ENCODE measurements at regions not wholly inside any gene's neighbourhood (a gene's known extent, or its start where the extent isn't known, plus 50 kb on each side); places are given as distances from the start of the nearest gene placed in this dataset.
"Not testable (repeated sequence)": the region's sequence is repeated elsewhere in the genome, so short reads cannot be mapped to it uniquely, and the experiment has no call there.

DNA sequence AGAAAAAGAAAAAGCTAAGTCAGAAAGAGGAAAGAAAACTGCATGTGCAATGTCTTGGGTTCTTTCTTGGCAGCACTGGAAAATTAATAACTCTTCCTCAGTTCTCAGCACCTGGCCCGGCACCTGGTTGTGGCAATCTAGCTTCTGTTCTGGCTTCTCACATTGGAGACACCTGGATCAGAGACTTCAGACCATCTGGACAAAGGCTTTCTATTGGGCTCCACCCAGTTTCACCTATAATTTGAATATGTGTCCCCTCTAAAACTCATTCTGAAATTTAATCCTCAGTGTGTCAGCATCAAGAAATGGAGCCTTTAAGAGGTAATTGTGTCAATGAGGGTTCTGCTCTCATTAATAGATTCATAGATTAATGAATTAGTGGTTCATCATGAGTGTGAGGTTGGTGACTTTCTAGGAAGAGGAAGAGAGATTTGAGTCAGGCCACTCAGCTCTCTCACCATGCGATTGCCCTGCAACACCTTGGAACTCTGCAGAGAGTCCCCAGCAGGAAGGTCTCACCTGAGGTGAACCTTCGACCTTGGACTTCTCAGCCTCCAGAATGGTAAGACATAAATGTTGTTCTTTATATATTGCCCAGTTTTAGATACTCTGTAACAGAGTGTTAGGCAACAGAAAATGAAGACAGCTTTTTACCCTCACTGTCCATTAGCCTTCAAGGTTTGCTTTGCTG lies 679.9 kb downstream of the NTRK3 start:
- no peak for DNase-seq

DNA sequence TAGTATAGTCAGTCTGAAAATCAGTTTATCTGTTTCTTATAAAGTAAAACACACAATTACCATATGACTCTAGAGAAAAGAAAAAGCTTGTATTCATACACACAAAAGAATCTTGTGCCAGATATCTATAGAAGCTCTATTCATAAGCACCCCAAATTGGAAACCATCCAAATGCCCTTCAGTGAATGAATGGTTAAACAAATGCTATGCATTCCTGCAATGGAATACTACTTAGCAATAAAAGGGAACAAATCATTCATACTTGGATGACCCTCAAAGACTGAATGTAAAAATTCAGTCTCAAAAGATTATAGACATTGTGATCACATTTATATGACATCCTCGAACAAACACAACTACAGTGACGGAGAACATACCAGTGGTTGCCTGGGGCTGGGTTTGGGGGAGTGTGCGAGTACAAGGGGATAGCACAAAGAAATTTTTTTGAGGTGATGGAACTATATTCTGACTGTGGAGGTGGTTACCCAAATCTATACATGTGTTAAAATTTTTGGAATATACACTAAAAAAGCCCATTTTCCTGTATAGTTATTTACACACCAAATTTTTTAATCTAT lies 680.6 kb downstream of the NTRK3 start:
- no peak for DNase-seq

DNA sequence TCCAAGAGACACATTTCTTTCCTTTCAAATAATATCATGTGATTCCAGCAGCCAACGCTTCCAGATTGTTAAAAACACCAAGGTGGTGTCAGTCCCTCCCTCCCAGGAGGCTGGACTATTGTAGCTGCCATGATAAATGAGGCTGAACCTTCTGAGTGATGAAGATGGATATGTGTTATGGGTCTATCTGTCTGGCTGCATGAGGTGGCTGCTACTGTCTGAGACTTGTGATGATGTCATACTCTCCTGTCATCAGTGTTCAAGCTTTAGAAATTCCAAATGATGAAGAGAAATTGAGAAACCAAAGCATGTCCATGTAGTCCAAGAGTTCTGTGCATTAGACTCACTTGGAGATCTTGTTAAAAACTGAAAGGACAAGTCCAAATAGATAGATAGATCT lies 683.0 kb downstream of the NTRK3 start:
- DNase-seq: no peak

DNA sequence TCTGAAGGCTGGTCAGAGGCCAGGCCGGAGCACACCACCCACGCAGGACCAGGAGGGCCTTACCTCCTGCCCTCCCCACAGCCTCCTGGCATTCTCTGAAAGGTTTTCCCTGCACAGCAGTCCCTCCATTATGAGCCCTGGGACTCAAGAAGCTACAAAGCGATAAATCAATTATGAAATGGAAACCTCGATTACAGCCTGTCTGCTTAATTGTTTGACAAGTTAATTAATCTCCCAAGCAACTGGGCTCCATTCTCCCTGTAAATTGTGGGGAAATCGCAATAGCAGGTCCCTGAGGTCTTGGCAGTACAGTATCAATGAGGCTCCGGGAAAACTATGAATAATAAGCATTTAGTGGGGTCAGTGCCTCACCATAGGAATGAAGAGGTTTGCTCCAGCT lies 683.5 kb downstream of the NTRK3 start:
- no peak for DNase-seq

DNA sequence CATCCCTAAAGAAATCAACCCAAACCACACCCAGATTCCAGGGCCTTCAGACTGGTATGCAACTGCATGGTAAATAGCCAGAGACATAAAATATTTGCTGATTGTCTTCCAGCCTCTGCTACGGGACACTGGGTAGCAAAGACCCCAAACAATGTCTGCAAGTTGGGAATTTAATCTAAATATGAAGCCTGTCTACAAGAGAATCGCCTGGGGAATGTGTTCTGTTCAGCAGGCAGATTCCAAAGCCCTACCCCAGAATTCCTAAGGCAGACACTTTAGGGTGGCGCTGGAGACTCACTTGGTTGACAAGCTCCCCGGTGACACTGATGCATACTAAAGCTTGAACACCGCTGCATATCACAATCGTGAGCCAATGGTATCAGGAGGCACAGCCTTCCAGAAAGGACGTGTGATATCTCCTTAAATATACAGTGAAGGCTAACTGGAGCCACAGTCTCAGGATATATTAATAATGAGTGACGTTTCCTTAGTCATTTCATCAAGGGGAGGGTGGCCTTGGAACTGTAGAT lies 684.1 kb downstream of the NTRK3 start:
- no peak for DNase-seq

DNA sequence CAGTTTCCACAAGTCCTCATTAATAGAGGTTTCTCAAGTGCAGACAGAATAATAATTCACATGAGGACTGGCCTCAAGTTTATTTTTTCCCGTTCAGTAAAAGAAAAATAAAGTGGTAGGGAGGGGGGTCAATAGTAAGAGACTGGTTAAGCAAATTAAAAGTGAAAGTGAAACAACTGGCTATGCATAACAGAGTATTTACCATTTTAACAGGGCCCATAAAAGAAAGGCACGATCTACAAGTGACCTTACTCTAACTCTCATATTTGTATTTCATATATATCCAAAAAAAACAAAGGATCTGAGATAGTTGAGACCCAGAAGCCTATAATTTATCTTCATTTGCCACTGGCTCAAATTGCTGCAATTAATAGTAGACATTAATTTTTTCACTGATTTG lies 686.3 kb downstream of the NTRK3 start:
- no peak for DNase-seq

DNA sequence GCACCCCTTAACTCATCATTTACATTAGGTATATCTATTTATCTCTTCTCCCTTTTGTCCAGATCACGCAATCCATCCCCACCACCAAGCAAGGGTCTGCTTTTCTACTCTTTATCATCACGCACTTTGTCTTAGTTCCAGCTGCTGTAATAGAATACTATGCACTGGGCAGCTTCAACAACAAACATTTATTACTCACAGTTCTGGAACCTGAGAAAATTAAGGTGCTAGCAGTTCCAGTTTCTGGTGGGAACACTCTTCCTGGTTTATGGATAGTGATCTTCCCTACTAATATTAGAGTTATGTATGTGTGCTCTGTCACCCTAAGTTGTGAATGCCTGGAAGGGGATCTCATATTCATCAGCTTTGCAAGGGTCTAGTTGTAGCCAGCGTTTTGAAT lies 687.0 kb downstream of the NTRK3 start:
- DNase-seq: no peak

DNA sequence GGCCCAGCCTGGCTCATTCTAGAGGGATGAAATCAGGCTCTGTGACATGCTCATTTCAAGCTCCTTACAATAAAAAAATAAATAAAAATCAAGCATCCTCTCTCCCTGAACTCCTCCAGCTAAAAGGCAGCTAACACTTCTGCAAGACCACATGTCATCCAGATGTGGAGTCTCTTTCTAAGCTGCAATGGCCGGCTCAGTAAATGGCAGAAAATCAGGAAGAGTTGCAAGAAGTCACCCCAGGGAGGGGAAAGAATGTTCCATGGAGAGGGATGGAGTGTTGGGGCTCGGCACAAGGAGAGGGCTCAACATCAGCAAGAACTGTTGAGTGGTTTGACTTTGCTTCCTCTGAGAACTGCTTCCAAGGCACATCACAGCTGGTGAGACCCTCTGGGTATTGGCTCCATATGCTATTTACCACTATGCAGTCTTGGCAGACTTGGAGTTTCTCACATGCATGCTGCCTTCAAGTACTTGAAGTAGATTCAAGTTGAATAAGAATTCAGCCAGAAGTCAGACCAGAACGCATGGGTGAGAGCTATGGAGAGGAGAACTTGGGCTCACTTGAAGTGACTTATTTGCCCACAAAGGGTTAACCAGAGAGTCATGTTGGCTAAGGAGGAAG lies 689.0 kb downstream of the NTRK3 start:
- DNase-seq: no peak

DNA sequence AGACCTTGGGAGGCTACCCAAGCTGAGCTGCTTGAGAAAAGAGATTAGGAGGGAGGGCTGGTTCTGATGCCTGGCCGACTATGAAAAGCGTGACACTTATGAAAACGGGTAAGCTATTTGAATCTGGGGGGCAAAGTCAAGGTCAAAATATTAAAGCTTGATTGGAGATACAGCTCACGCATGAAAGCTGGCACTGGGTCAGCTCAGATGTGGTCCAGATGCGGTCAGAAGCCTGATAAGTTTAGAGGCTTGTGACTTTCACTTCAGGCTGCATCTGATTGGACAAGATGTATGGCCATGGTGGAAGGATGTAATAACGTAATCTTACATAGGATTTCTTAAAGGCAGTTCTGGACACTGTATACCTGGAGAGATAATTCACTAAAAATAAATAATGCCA lies 690.3 kb downstream of the NTRK3 start:
- DNase-seq: no peak

DNA sequence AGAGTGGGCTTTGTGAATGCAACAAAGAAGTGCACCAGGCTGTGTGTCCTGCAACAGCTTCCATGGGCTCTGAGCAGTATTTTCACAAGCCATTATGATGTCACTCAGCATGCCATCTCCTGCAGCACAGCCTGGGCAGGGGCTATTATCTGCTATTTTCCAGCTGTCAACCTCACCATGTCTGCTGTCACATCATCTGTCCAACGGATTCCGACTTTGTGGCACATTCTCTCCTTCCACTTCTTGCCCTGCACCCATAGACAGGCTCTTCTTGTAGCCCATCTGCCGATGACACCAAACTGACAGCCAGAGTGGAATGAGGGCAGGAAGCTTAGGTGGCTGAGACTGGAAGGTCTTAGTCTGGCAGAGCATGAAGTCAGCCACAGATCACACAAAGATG lies 691.9 kb downstream of the NTRK3 start:
- DNase-seq: no peak

DNA sequence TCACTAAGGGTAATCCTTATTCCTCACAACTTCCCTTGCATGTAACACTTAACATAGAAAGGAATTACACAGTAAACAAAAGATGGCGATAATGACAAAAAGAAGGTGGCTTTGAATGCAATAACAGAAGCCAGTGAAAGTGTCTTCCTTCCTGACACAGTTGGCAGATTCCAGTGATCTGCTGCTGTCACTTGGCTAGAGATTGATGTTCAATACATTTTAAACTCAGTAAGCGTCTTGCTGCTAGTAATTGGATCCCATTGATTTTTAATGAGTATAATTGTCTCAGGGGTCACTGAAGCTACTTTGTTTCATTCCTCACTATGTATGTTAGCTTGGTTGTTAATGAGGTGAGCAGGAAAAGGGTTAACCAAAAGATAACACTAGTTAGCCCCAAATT lies 692.7 kb downstream of the NTRK3 start:
- no peak for DNase-seq

DNA sequence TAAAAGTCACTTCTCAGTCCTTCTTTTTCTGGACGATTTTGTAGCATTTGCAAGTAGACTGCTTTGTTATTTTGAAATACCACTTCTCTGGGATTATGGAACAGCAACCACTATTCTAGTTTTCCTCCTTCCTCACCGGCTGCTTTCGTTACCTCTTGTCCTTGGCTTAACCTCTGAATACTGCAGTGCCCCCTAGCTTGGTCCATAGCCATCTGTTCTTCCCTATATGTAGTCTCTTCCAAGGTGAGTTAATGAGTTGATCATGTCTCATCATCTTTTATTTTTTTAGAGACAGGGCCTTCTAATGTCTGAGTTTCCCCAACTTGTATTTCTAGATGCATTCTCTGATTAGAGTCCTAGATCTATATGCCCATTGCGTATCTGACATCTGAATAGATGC lies 694.3 kb downstream of the NTRK3 start:
- DNase-seq: no peak

DNA sequence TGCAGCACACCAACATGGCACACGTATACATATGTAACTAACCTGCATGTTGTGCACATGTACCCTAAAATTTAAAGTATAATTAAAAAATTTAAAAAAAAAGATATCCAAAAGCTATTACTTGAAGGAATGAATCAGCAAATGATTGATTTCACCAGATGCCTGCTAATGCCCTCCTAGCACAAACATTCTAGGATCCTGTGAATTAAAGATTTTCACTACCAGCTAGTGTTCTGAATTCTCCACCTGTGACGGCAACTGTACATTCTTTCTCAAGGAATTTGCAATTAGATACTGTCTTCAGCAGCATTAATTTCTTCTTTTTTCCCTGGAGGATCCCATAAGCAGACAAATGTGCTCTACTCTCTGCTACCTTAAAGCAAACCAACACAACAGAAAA lies 694.9 kb downstream of the NTRK3 start:
- DNase-seq: no peak

DNA sequence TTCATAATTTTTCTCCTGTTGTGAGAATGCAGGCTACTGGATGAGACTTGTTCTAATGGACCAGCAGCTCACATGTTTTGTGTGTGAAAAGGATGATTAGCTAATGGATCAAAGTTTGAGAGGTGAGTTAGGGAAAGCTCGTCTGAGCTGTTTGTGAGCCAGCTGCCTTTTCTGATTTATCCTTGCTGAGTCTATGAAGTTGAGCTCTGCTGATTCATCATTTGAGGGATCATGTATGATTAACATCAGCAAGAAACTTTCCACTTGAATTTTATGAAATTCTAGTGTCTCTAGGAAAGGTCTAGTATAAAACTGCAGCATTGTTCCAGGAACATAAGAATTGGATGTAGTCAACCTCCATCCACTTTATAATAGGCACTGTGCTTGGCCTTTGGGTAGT lies 698.7 kb downstream of the NTRK3 start:
- no peak for DNase-seq

DNA sequence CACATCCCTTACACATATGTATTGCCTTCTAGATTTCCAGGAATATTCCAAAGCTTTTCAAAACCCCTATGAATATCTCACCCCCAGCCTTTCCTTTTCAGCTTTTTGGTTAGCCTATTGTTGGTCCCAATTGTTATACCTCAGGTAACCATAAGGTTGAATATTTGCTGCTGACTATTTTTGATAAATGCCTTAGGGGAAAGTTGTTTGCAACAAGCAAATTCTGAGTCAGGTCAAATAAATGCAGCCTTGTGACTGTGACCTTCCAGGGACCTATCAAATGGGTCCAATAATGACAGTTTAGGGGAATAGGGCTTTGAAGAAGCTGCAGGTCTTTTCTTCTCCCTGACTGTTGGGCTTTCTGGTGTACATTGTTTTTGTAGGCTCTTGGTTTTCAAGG lies 699.7 kb downstream of the NTRK3 start:
- DNase-seq: no peak

DNA sequence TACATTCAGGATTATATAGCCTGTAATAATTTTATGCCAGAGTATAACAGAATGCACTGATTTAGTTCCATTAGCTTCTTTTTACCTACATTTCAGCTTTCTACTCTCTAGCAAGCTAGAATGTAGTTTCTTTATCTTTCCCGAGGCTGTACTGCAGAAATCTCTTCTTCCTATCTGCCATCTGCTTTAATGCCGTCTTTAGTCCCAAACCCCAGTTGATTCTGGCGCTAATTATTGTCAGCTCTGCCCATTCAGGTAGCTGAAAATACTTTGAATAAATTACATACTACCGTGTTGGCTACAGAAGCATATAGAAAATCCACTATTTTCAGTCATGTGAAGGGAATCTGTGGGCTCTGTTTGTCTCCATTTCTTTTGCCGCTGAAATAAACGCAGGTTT lies 706.7 kb downstream of the NTRK3 start:
- DNase-seq: no peak

DNA sequence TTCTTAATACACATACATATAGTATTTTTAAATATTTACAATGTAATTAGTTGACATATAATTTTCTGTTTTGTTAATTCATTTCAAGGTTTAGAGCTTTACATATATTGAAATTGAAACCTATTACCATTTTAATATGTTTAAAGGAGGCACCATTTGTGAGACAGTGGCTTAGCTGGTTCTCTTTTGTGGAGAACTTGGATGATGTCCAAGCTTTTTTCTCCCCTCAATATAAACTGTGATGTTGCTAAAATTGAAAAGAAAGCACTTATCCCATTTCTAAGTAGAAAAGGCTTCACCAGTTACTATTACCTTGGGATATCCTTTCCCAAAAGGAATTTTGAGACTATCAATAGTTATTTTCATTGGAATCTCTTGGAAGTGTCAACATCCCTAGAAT lies 707.2 kb downstream of the NTRK3 start:
- DNase-seq: no peak

DNA sequence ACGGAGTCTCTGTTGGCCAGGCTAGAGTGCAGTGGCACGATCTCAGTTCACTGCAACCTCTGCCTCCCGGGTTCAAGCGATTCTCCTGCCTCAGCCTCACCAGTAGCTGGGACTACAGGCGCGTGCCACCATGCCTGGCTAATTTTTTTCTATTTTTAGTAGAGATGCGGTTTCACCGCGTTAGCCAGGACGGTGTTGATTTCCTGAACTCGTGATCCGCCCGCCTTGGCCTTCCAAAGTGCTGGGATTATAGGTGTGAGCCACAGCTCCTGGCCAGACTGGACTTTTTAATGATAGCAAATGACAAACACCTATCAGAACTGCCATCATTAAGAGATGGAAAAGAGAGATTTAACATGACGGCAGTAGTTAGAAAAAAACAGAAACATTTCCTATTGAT lies 707.9 kb downstream of the NTRK3 start:
- DNase-seq: not testable (repeated sequence)

DNA sequence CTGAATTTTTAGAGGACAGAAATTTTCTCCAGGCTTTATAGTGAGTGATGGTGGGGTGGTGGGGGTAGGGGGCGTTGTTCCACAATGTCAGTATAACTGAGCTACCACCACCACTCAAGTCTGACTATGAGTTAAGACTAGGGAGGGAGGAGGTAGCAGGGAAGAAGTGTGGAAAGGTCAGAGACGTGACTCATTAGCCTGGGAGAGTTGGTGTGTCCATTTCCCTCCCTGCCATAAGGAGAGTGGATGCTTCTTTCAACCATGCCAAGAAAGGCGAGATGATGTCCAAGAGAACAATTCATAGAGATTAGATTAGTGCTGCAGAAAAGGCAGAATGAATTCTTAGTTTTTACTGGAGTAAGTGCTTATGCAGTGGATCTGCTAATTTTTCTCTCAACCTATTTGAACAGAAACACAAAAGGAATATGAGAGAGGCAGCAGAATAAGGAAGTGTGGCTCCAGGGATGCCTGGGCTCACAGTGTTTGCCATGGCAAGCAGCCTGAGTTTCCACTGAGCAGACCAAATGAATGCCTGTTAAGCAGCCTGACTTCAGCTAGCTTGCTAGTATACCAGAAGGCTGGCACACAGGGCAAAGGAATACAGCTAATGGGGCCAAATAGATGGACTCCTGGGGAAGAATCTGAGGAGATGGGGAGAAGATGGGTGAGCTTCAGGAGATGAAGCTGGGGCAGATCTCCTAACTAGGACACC lies 708.9 kb downstream of the NTRK3 start:
- no peak for DNase-seq

DNA sequence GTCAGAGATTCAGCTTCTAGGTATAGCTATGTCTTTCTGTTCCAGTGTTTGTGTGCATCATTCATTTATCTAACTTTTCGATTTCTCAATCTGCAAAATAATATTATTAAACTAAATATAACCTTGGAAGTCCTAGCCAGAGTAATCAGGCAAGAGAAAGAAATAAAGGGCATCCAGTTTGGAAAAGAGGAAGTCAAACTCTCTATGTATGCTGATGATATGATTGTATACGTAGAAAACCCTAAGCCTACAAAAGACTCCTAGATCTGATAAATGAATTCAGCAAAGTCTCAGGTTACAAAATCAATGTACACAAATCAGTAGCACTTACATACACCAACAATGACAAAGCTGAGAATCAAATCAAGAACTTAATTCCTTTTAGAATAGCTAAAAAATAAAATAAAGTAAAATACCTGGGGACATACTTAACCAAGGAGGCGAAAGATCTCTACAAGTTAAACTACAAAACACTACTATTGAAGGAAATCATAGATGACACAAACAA lies 718.2 kb downstream of the NTRK3 start:
- no peak for DNase-seq

DNA sequence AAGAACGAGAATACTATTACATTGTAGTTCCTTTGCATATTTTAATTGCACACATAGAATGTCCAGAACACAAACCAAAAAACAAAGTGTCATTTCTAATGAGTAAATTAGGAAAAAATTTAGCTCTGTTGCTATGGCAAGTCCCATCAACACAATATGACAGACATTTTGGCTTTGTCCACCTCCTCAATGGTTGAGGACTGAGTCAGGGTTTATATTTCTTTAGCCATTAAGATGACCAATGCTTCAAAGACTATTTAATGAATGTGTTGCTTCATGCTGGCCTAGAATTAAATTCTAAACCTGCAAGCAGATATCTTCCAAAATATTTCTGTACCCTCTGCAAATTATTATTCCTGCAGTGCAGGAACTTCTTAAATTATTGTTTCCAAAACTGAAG lies 719.2 kb downstream of the NTRK3 start:
- DNase-seq: no peak

DNA sequence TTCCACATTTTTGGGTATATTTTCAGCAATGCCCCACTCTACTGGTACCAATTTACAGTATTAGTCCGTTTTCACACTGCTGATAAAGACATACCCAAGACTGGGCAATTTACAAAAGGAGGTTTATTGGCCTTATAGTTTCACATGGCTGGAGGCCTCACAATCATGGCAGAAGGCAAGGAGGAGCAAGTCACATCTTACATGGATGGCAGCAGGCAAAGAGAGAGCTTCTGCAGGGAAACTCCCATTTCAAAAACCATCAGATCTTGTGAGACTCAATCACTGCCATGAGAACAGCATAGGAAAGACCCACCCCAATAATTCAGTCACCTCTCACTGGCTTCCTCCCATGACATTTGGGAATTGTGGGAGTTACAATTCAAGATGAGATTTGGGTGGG lies 722.9 kb downstream of the NTRK3 start:
- not testable (repeated sequence) for DNase-seq

DNA sequence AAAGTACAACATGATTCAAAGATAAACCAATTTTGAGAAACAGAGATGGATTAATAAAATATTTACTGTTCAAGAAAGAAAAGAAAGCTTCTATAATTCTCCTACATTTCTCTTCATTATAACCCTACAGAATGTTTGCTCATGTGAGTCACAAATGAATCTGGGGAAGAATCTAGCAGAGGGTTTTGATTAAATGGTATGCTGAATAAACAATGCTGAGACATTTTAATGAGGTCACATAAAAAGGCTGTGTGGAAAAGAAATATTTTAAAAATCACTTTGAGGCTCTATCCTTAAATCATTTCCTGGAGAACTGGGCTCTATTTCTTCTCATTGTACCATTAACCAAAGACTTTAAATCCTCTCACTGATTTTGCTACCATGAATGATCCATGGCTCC lies 727.7 kb downstream of the NTRK3 start:
- DNase-seq: no peak

DNA sequence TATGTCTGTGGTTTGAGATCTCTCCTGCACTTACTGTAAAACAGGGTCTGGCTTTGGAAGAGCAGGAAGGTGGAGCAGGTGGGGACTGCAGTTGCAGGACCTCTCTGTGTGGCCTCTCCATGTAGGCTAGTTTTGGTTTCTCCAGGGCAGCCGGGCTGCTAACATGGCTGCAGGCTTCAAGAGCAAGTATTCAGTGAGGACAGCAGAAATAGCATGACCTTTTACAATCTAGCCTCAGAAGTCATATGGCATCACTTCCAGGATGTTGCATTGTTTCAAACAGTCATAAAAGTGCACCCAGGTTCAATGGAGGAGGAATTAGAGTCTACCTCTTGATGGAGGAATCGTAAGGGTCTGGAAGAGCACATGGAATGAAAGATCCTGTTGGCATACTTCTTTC lies 728.7 kb downstream of the NTRK3 start:
- no peak for DNase-seq

All from DMS53 (cell line).